MV-4-11 (cell line): ENCODE measurements at regions not wholly inside any gene's neighbourhood (a gene's known extent, or its start where the extent isn't known, plus 50 kb on each side); places are given as distances from the start of the nearest gene placed in this dataset.
"Not testable (repeated sequence)": the region's sequence is repeated elsewhere in the genome, so short reads cannot be mapped to it uniquely, and the experiment has no call there.

ENCODE experiments used
- DNase-seq: peaks from one replicate; lab custom pipeline; 2025; lab: John Stamatoyannopoulos, UW

- DNase-seq: peak; percentile 63
These were observed 128.0 kb downstream of the ATP23 start for GRCh38 chr12:58069268-58069963.

GRCh38 chr12:58071994-58072393, 130.6 kb downstream of the ATP23 start:
- DNase-seq: no peak

GRCh38 chr12:58074259-58074658, 132.9 kb downstream of the ATP23 start:
- no peak for DNase-seq

- no peak for DNase-seq
These were observed 138.4 kb downstream of the ATP23 start for GRCh38 chr12:58079806-58080205.

DNA sequence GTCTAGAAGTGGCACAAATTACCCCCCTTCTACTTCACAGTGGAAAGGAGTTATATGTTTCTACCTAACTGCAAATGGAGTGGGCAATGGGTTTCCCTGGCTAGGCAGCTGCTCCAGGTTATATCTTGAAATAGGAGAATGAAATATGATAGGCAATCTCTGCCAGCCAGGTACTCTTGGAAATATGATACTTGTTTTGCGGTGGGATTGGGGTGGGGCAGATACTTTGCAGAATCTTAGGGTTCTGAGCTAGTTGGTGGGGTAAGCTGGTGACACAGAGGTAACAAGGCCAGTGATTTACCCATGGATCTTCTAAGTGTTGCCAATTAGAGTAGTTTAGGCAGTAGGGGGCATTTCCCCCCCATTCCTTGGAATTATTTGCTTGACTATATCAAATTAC, 140.1 kb downstream of the ATP23 start:
- no peak for DNase-seq

GRCh38 chr12:58082996-58083395, 141.6 kb downstream of the ATP23 start:
- DNase-seq: no peak

GRCh38 chr12:58086006-58086405, 144.6 kb downstream of the ATP23 start:
- no peak for DNase-seq

GRCh38 chr12:58086930-58087329, 145.6 kb downstream of the ATP23 start:
- DNase-seq: no peak

DNA sequence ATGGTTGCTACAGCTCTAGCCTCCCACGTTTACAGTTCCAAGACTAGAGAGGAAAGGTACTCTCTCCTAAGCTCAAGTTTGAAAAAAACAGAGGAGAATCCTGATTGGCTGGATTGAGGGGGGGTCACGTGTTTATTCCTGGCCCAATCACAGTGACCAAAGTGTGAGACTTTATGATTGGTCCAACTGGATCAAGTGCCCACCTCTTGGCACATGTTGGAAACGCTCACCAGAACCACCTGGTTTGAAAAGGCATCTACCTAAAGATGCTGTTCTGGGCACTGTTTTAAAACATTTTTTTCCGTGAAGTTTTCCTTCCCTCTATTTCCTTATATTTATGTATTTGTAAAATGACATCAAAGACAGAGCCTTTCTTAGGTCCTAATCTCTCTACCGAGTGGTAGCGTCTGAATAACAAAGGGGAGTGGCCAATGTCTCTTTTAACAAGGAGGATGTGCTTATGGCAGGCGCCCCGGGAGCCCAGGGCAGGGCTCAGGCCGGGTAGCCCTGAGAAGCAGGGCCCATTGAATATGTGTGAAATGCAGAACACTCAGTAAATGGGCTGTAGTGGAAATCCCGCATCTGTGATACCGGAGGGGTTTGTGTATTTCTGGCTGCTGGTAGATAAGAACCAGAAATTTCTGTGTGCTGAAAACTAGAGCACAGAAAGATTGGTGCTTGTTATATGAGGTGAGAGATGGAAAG, 146.2 kb downstream of the ATP23 start:
- DNase-seq: no peak

DNA sequence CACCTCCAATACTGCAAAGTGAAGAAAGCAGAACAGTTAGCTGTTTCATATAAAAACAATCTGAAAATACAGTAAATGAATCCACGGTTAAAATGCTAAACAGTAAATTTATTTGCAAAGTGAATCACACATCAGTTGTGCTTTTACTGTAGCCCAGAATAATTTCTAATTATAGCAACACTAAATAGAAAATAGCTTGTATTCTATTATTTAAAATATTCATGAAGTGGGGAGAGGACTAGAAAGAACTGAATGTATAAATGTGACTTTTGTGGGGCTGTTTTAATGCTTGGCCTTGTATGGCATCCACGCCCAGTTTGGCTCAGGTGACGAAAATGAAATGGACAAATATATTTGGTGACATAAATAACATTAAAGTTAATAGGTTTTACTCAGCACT, 148.2 kb downstream of the ATP23 start:
- DNase-seq: no peak

GRCh38 chr12:58090685-58091084, 149.3 kb downstream of the ATP23 start:
- no peak for DNase-seq

DNA sequence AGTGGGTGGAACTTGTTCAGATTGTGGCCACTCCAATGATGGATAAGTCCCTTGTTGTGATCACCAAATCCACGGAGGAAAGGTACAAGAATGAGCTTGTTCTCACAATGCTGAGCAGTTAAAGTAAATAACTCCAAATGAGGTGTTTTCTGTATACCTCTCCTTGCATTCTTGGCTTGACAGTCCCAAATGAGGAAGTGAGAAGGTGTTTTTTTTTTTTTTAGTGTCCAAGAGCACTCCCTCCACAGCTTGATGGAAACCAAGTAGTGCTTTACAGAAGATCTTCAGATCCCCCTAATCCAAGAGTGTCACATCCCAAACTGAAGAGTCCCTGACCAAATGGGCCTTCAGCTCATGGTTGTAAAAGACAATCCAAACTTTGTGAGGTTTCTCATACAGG, 153.6 kb downstream of the ATP23 start:
- DNase-seq: peak; percentile 46

DNA sequence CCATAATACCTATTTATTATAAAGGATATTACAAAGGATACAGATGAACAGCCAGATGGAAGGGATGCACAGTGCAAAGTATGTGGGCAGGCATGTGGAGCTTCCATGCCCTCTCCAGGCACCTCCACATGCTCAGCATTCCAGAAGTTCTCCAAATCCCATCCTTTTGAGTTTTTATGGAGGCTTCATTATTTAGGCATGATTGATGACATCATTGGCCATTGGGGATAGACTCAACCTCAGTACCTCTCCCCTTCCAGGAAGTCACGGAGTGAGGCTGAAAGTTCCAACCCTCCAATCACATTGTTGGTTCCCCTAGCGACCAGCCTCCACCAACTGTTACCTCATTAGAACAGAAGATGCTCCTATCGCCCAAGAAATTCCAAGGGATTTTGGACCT, 156.4 kb downstream of the ATP23 start:
- no peak for DNase-seq

GRCh38 chr12:58099476-58099875, 158.1 kb downstream of the ATP23 start:
- no peak for DNase-seq

DNA sequence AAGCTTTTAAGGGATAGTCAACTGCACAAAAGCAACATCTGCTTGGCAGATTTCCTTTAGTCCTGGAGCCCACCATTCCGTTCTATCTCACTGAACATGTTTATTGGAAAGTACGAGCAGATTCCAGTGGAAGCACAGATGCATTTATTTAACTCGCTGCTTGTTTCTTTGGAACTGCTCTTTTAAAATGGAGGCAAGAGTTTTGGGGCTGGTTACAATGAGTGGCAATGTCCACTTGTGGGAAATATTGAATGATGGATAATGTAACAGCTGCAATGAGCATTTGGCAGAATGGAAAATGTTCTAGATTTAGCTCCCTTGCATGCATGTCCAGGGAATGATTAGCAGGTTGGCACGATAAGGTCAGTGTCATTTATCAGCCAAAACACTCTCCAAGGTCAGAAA, 163.0 kb downstream of the ATP23 start:
- DNase-seq: no peak

- DNase-seq: no peak
These were observed 164.1 kb downstream of the ATP23 start for GRCh38 chr12:58105225-58106119.

GRCh38 chr12:58106195-58106594, 164.8 kb downstream of the ATP23 start:
- no peak for DNase-seq

- no peak for DNase-seq
These were observed 175.8 kb downstream of the ATP23 start for GRCh38 chr12:58117201-58117600.

DNA sequence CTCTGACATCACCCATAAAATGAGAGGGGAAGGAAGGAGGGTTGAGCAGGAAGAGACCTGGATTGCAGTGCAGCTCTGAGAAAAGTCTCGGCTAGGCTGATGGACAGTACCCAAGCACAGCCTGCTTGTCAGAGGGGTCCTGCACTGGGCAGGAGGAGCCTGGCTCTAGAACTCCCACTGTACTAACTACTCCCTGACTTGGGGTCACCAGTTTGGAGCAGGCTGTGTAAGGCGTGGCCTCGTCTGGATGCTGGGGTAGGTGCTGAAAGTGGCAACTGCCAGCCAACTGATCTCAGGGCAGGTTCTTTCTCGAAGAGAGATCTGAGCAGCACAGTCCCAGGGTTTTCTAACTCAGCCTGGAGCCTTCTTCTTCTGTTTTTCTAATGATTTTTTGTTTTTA, 176.3 kb downstream of the ATP23 start:
- no peak for DNase-seq

DNA sequence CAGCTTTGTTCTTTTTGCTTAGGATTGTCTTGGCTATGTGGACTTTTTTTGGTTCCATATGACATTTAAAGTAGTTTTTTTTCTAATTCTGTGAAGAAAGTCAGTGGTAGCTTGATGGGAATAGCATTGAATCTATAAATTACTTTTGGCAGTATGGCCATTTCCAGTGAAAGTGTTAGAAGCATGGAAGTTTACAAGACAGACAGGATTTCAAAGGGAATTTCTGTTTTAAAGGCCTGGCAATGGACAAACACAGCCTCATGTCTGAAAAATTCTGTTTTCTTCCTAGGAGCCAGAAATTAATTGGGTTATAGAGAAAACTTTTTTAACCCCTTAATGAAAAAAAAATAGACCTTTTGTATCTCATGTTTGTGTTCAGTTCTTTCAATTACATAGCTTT, 184.4 kb downstream of the ATP23 start:
- DNase-seq: not testable (repeated sequence)

- no peak for DNase-seq
These were observed 190.8 kb downstream of the ATP23 start for GRCh38 chr12:58131986-58132755.

DNA sequence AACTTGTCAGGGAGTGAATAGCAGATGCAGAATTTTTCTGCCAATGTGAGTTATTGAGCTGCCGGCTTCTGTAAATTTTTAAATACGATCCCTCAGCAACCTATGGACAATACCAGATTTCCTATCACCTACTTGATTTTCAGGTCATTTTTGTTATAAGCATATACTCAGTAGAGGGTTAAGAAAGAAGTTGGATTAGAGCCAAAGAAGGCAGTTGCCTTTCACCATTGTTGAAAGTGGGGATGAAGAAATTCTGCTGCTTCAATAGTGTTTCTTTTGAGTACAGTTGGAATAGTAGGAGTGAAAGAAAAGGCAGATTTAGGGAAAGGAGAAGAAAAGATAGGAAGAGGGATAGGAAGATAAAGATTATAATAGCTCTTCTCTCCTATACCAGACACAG, 197.1 kb downstream of the ATP23 start:
- no peak for DNase-seq
